Karpas-422 (cell line): ENCODE measurements at regions not wholly inside any gene's neighbourhood (a gene's known extent, or its start where the extent isn't known, plus 50 kb on each side); places are given as distances from the start of the nearest gene placed in this dataset.
"Not testable (repeated sequence)": the region's sequence is repeated elsewhere in the genome, so short reads cannot be mapped to it uniquely, and the experiment has no call there.

Experiments
- DNase-seq: peaks from one replicate; pipeline ENCODE4 v3.0.0-alpha.2; 2015
- H2AFZ ChIP-seq: fragments of 200-600 bp; sonication (generic); 2 replicates; pipeline ENCODE4 v1.6.1; 2014; ENCODE audit warnings: antibody characterized with exemption, low read length, mixed read lengths
- H3K27ac ChIP-seq: fragments of 200-600 bp; sonication (generic); 2 replicates; pipeline ENCODE4 v1.5.1; 2014; ENCODE audit warnings: mild to moderate bottlenecking, low read length, moderate library complexity
- H3K27me3 ChIP-seq: fragments of 200-600 bp; sonication (generic); 2 replicates; pipeline ENCODE4 v1.6.1; 2014; ENCODE audit warnings: low read length, mixed read lengths
- H3K36me3 ChIP-seq: fragments of 200-600 bp; sonication (generic); 2 replicates; pipeline ENCODE4 v1.6.1; 2014; ENCODE audit warnings: low read length, mixed read lengths; ENCODE audit not compliant: insufficient read depth
- H3K4me1 ChIP-seq: fragments of 200-600 bp; sonication (generic); 2 replicates; pipeline ENCODE4 v1.6.1; 2014; ENCODE audit warnings: mild to moderate bottlenecking, low read length, mixed read lengths
- H3K4me2 ChIP-seq: fragments of 200-600 bp; sonication (generic); 2 replicates; pipeline ENCODE4 v1.6.1; 2014; ENCODE audit warnings: low read length, low read depth, mild to moderate bottlenecking; ENCODE audit not compliant: poor library complexity, severe bottlenecking
- H3K4me3 ChIP-seq: fragments of 200-600 bp; sonication (generic); 2 replicates; pipeline ENCODE4 v1.5.1; 2014; ENCODE audit warnings: mild to moderate bottlenecking, antibody characterized with exemption, low read length, mixed read lengths
- H3K79me2 ChIP-seq: fragments of 200-600 bp; sonication (generic); 2 replicates; pipeline ENCODE4 v1.6.1; 2014; ENCODE audit warnings: mild to moderate bottlenecking, low read length, mixed read lengths
- H3K9ac ChIP-seq: fragments of 200-600 bp; sonication (generic); 2 replicates; pipeline ENCODE4 v1.6.0; 2014; ENCODE audit warnings: low read length
- H3K9me2 ChIP-seq: fragments of 200-600 bp; sonication (generic), shearing (Covaris generic); replicated peaks from 2 replicates; pipeline ENCODE4 v1.6.0; 2014; ENCODE audit warnings: mild to moderate bottlenecking, low read length, moderate library complexity; ENCODE audit not compliant: insufficient read depth
- H3K9me3 ChIP-seq: fragments of 300-700, 200-600 bp; sonication (generic); 2 replicates; pipeline ENCODE4 v1.6.1; 2014; ENCODE audit warnings: low read length, mixed read lengths
- H4K20me1 ChIP-seq: fragments of 200-600 bp; sonication (generic); 2 replicates; pipeline ENCODE4 v1.6.1; 2014; ENCODE audit warnings: mild to moderate bottlenecking, antibody characterized with exemption, low read length, low read depth; ENCODE audit not compliant: insufficient read depth

DNA sequence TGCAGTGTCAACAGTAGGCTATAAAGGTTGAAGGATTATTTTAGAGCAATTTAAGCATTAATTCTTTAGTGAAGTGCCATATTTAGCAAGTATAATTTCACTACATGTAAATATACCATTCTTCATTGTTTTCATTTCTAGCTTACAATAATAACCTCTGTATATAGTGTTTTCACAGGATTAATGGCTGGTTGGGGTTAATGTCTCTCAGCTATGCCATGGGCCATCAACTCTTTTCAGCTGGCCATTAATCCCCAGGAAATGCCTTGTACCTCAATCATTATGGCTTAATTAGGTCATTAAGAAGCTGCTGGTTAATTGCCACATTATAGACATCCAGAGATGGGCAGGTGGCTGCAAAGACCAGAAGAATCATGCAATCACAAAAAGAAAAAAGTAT, 715.1 kb downstream of the MAT2B start:
- Histone ChIP-seq H4K20me1 (no peaks in the 10 kb centered on the region), H3K4me3 (no peak overlapping the region), H2AFZ (no peak overlapping the region), H3K4me2 (no peak overlapping the region), H3K9ac (no peak overlapping the region), H3K9me2 (no peaks in the 10 kb centered on the region), H3K79me2 (no peaks in the 10 kb centered on the region), H3K27me3 (no peaks in the 10 kb centered on the region), H3K4me1 (no peaks in the 10 kb centered on the region), H3K9me3 (0 out of 2 replicates have a peak, but pooled peaks cover 6% of the 10 kb centered on the region), H3K36me3 (no peaks in the 10 kb centered on the region), H3K27ac (no peak overlapping the region)
- DNase-seq, result no peak

DNA sequence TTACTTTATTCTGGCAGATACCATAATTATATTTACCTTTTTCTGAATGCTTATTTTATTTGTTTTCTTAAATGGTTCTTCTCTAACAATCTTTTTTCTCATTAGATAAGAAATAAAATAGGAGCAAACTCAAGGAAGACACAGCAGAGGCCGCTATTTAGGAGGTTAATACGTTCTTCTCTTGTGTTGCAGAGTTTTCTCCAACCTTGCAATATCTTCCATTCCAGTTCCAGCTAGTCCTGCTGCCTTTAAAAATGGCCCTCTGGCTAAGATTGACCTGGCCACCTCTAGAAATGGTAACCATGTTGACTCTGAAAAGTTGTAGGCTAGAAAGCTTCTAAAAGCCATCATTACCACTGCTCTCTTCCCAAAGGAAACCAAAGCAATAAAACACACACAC, 718.8 kb downstream of the MAT2B start:
- Histone ChIP-seq H3K79me2 (no peaks in the 10 kb centered on the region), H3K9ac (no peak overlapping the region), H2AFZ (no peak overlapping the region), H3K27me3 (no peaks in the 10 kb centered on the region), H4K20me1 (no peaks in the 10 kb centered on the region), H3K4me2 (no peak overlapping the region), H3K9me2 (no peaks in the 10 kb centered on the region), H3K36me3 (no peaks in the 10 kb centered on the region), H3K4me3 (no peak overlapping the region), H3K9me3 (peaks cover 6% of the 10 kb centered on the region; the same call in 1 of the 2 replicates), H3K4me1 (no peaks in the 10 kb centered on the region), H3K27ac (no peak overlapping the region)
- no peak for DNase-seq

DNA sequence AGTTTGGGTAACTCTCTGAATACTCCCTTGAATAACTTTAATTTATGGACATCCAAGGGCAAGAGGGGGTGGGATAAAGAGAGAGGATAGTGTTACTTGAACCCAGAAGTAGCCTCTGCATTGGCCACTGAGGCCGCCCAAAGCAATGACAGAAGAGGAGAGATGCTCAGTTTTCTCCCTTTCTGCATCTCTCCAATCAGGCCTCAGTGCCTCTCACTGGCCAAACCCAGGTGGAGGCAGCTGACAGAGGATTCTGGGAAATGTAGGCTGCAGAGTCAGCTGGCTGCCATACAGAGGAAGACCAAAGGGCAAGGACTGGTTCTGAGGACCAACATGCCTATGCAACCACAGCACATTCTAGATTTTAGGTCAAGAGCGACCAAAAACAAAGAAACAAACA, 719.4 kb downstream of the MAT2B start:
- Histone ChIP-seq H4K20me1 (no peaks in the 10 kb centered on the region), H3K9me3 (peaks cover 5% of the 10 kb centered on the region; the same call in 1 of the 2 replicates), H3K9me2 (no peaks in the 10 kb centered on the region), H3K27ac (no peak overlapping the region), H3K4me1 (no peaks in the 10 kb centered on the region), H3K9ac (no peak overlapping the region), H2AFZ (no peak overlapping the region), H3K27me3 (no peaks in the 10 kb centered on the region), H3K4me3 (no peak overlapping the region), H3K79me2 (no peaks in the 10 kb centered on the region), H3K4me2 (no peak overlapping the region), H3K36me3 (no peaks in the 10 kb centered on the region)
- DNase-seq, result no peak

DNA sequence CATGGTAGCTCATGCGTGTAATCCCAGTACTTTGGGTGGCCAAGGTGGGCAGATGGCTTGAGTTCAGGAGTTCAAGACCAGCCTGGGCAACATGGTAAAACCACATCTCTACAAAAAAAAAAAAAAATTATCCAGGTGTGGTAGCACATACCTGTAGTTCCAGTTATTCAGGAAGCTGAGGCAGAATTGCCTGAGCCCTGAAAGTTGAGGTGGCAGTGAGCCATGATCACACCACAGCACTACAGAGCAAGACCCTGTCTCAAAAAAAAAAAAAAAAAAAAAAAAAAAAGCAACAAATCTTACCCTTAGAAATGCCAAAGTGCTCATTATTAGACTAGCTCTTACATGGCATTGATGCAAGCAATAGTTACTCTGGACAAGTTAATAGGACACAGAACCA, 724.9 kb downstream of the MAT2B start:
- Histone ChIP-seq H3K9me2 (no peaks in the 10 kb centered on the region), H3K27ac (no peak overlapping the region), H3K4me3 (no peak overlapping the region), H3K27me3 (no peaks in the 10 kb centered on the region), H2AFZ (no peak overlapping the region), H3K4me1 (no peaks in the 10 kb centered on the region), H4K20me1 (no peaks in the 10 kb centered on the region), H3K9ac (no peak overlapping the region), H3K36me3 (no peaks in the 10 kb centered on the region), H3K9me3 (peaks cover 7% of the 10 kb centered on the region; the same call in 1 of the 2 replicates), H3K79me2 (no peaks in the 10 kb centered on the region), H3K4me2 (no peak overlapping the region)
- DNase-seq, result no peak

DNA sequence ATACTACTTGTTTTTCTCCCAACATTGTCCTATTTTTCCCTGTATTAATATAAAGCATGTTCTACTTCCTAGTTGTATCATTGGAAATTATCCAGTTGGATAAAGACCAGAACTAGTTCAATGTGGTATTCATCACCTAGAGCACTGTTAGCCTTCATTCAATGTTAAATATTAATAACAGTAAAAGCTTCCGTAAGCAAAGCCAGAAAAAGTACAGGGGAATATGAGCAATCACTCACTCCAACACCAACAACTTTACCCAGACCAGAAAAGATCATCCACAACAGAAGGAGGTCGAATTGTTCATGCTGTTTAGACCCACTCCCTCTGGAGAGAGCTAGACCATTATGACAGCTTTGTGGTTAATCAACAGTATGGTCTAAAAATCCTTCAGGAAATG, 728.4 kb downstream of the MAT2B start:
- Histone ChIP-seq H3K36me3 (no peaks in the 10 kb centered on the region), H3K4me3 (no peak overlapping the region), H3K9me3 (peaks cover 8% of the 10 kb centered on the region; the same call in 1 of the 2 replicates), H4K20me1 (no peaks in the 10 kb centered on the region), H3K27ac (no peak overlapping the region), H3K9me2 (no peaks in the 10 kb centered on the region), H3K4me1 (no peaks in the 10 kb centered on the region), H3K4me2 (no peak overlapping the region), H3K79me2 (no peaks in the 10 kb centered on the region), H3K9ac (no peak overlapping the region), H2AFZ (no peak overlapping the region), H3K27me3 (no peaks in the 10 kb centered on the region)
- DNase-seq, result no peak

DNA sequence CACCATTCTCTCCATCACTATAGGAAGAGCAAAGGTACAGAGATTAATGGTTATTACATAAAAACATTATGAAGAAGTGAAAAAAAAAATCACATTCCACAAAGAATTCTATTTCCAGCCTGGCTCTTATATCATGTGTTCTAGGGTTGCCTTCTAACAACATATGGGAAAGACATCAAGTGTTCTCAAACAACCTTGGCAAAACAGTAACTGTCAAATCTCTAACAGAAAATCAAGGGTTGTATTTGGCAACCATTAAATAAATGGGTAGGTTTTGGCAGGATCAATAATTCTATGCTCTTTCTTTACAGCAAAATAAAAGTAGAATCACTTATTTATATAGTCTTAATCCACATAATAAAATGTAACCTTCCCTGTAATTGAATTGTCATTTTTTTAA, 728.9 kb downstream of the MAT2B start:
- no peak overlapping the region for H3K4me3 ChIP-seq
- no peak overlapping the region for H3K9ac ChIP-seq
- H2AFZ ChIP-seq, result no peak overlapping the region
- no peak for DNase-seq
- H3K4me1 ChIP-seq, result no peaks in the 10 kb centered on the region
- no peak overlapping the region for H3K27ac ChIP-seq
- H3K9me3 ChIP-seq, result peaks cover 10% of the 10 kb centered on the region; the same call in 1 of the 2 replicates
- H3K36me3 ChIP-seq, result no peaks in the 10 kb centered on the region
- H3K4me2 ChIP-seq, result no peak overlapping the region
- no peaks in the 10 kb centered on the region for H3K9me2 ChIP-seq
- no peaks in the 10 kb centered on the region for H3K27me3 ChIP-seq
- H4K20me1 ChIP-seq, result no peaks in the 10 kb centered on the region
- no peaks in the 10 kb centered on the region for H3K79me2 ChIP-seq

DNA sequence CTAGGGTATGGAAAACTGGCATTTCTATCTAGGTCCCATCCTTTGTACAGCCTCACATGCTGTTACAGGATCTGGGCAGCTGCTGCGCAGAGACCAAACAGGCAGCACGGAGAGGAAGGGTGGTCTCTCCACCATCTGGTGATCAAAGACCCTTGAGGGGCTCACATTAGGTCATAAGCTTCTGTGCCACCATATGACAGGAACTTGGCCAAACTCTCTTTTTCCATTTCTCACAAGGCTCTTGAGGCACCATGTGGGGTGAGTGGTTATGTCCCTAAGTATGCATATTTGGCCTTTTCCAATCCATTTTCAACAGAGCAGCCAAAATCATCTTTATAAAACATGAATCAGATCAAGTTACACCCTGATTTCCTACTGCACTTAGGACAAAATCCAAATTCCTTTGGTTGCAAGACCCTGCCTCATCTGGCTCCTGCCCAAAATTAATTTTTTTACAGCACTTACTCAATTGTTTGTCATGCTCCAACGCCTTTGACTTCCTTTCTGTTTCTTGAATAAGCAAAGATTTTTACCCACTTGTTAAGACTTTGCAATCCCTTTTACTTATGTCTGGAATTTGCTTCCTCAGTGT, 730.0 kb downstream of the MAT2B start:
- Histone ChIP-seq H3K36me3 (no peaks in the 10 kb centered on the region), H3K9me3 (peaks cover 10% of the 10 kb centered on the region; the same call in 1 of the 2 replicates), H3K9me2 (no peaks in the 10 kb centered on the region), H3K4me3 (no peak overlapping the region), H2AFZ (no peak overlapping the region), H3K4me1 (no peaks in the 10 kb centered on the region), H3K79me2 (no peaks in the 10 kb centered on the region), H3K27me3 (no peaks in the 10 kb centered on the region), H4K20me1 (no peaks in the 10 kb centered on the region), H3K4me2 (no peak overlapping the region), H3K27ac (no peak overlapping the region), H3K9ac (no peak overlapping the region)
- DNase-seq, result no peak

DNA sequence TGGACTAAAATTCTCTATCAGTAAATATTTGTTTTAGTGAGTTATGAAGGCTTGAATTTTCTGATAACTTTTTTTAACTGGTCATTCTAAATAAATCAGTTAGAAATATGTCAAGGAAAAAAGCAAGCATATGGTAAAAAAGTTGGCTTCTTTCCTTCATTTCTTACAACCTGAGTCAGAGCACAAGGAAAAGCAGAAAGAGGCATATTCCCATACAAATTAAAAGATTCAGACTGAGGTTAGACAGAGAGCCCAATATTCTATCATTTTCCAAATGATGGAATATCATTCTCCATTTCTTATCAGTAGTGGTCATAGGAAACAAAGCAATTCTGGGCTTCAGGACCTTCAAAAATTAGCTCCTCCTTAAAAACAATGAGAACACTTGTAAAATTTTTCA, 732.1 kb downstream of the MAT2B start:
- H3K79me2 ChIP-seq, result no peaks in the 10 kb centered on the region
- no peaks in the 10 kb centered on the region for H3K9me2 ChIP-seq
- H3K4me3 ChIP-seq, result no peak overlapping the region
- H3K4me1 ChIP-seq, result no peaks in the 10 kb centered on the region
- no peak for DNase-seq
- no peak overlapping the region for H3K4me2 ChIP-seq
- H3K27ac ChIP-seq, result no peak overlapping the region
- no peaks in the 10 kb centered on the region for H4K20me1 ChIP-seq
- no peaks in the 10 kb centered on the region for H3K27me3 ChIP-seq
- H2AFZ ChIP-seq, result no peak overlapping the region
- H3K9me3 ChIP-seq, result peaks cover 6% of the 10 kb centered on the region; the same call in 1 of the 2 replicates
- H3K36me3 ChIP-seq, result no peaks in the 10 kb centered on the region
- H3K9ac ChIP-seq, result no peak overlapping the region

DNA sequence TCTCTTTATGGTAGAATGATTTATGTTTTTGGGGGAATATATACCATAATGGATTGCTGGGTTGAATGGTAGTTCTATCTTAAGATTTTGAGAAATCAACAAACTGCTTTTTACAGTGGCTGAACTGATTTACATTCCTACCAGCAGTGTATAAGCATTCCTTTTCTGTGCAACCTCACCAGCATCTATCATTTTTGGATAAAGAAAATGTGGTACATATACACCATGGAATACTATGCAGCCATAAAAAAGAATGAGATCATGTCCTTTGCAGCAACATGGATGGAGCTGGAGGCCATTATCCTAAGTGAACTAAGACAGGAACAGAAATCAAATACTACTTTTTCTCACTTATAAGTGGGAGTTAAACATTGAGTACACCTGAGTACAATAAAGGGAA, 746.4 kb downstream of the MAT2B start:
- not testable (repeated sequence) for H3K4me3 ChIP-seq, H2AFZ ChIP-seq, H4K20me1 ChIP-seq, H3K9me3 ChIP-seq, H3K4me2 ChIP-seq, H3K9ac ChIP-seq, H3K27ac ChIP-seq, H3K27me3 ChIP-seq, H3K36me3 ChIP-seq, DNase-seq, H3K79me2 ChIP-seq, H3K4me1 ChIP-seq, H3K9me2 ChIP-seq
